ENCODE measurements at regions not wholly inside any gene's neighbourhood (a gene's known extent, or its start where the extent isn't known, plus 50 kb on each side); places are given as distances from the start of the nearest gene placed in this dataset.
A peak's percentile ranks its signal among the peaks of the same experiment; 100 is the strongest.

- H3K4me2 ChIP-seq (ENCODE audit: low read depth, low read length), result no peak overlapping the region
- CTCF ChIA-PET (ENCODE audit: low intra/inter-chr PET ratio, low total read pairs), result no interaction called here
- no peak for ATAC-seq
Measured at GRCh38 chr1:234745844-234746797, 136.1 kb upstream of the IRF2BP2 start.

DNA sequence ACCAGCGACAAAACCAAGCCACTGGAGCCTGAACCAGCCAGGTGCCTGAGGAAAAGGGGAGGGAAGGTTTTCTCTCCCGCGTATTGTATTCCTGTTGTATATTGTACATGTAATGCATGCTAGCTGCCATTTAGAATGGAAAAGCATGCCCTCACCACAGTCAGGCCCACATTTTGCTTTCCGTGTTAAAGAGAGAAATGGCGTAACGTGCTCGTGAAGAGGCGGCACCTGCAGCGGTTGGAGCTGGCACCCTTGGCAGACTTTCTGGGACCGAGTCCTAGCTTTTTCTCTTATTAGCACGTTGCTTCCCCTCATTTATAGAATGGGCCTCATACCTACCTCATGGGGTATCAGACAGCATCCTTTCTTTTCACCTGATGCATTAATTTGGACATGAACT, 135.3 kb upstream of the IRF2BP2 start:
- H3K27me3 ChIP-seq (ENCODE audit: control insufficient read depth in 1 of 2, insufficient read depth in 2 of 2, low read length in 2 of 2), result no peaks in the 10 kb centered on the region
- 98% methylated on average over 11 of the region's 11 CpGs for WGBS (ENCODE audit: low lambda C conversion rate)
- FAIRE-seq (no peak), DNase-seq (ENCODE audit: low spot score) (no peak), ATAC-seq (no peak)
- H3K4me1 ChIP-seq (ENCODE audit: insufficient read depth, low read length), result peaks cover 58% of the 10 kb centered on the region
- in situ Hi-C loops (cut with HindIII; ENCODE audit: extremely low pct_ligation_motif_present, low pct_unique_long_range_greater_than_20kb) (no loop called here), intact Hi-C loops (cut with micrococcal nuclease; ENCODE audit: unreplicated experiment) (no loop called here)
- no peak overlapping the region for H3K27ac ChIP-seq (ENCODE audit: extremely low read length, insufficient read depth, low read length)
- H3K9me3 ChIP-seq (ENCODE audit: low read length), result no peaks in the 10 kb centered on the region
- H3K36me3 ChIP-seq (replicated peaks in 1 of 2; ENCODE audit: control insufficient read depth in 1 of 2, insufficient read depth in 2 of 2, low read length in 2 of 2), result no peaks in the 10 kb centered on the region
- H2AFZ ChIP-seq (ENCODE audit: low read length), result no peak overlapping the region
- no peaks in the 10 kb centered on the region for H3K79me2 ChIP-seq (ENCODE audit: insufficient read depth, low read length)
- no peaks in the 10 kb centered on the region for H4K20me1 ChIP-seq (ENCODE audit: insufficient read depth, low read length)
- no peak overlapping the region for H3K4me2 ChIP-seq (ENCODE audit: low read depth, low read length)
- ChIA-PET POLR2A (interaction anchor here (0.7 to 0.8 kb wide), 2 partner anchors 21 to 23 kb away, joined by 3 read pairs; no protein-coding TSS in a partner anchor), CTCF (ENCODE audit: low intra/inter-chr PET ratio, low total read pairs) (no interaction called here)
- H3K9ac ChIP-seq (ENCODE audit: insufficient read depth, low read depth, low read length), result no peak overlapping the region
- H3K4me3 ChIP-seq (replicated peaks in 1 of 3; ENCODE audit: insufficient read depth in 1 of 3, low read depth in 2 of 3, low read length in 3 of 3), result no peak overlapping the region
- no TSS peak for BruUV-seq (replicated peaks)
- TF ChIP-seq ZBTB7B (CRISPR knock-in tag; IDR thresholded peaks at IDR 0.05) (no peak), ZEB1 (IDR thresholded peaks at IDR 0.05; ENCODE audit: insufficient replicate concordance, low read depth) (no peak), GATA4 (IDR thresholded peaks at IDR 0.05; ENCODE audit: borderline replicate concordance, low read depth) (no peak), SOX13 (IDR thresholded peaks at IDR 0.05) (no peak), SOX13 (CRISPR knock-in tag; conservative IDR thresholded peaks at IDR 0.05 in 1 of 2, IDR thresholded peaks at IDR 0.05 in 1 of 2) (no peak), KDM5A (IDR thresholded peaks at IDR 0.05; ENCODE audit: borderline replicate concordance, low read length) (no peak), NR2C2 (CRISPR knock-in tag; IDR thresholded peaks at IDR 0.05; ENCODE audit: borderline replicate concordance) (no peak), MXI1 (IDR thresholded peaks at IDR 0.05; ENCODE audit: borderline replicate concordance, low read depth, low read length) (no peak), SMYD3 (CRISPR knock-in tag; IDR thresholded peaks at IDR 0.05) (no peak), ZNF431 (CRISPR knock-in tag; IDR thresholded peaks at IDR 0.05; ENCODE audit: borderline replicate concordance, low read depth) (no peak), BRF2 (CRISPR knock-in tag; IDR thresholded peaks at IDR 0.05) (no peak), ZNF788 (CRISPR knock-in tag; IDR thresholded peaks at IDR 0.05; ENCODE audit: borderline replicate concordance) (no peak), SMARCE1 (IDR thresholded peaks at IDR 0.05; ENCODE audit: borderline replicate concordance) (no peak)
- TF ChIP-seq, protein P1, sequence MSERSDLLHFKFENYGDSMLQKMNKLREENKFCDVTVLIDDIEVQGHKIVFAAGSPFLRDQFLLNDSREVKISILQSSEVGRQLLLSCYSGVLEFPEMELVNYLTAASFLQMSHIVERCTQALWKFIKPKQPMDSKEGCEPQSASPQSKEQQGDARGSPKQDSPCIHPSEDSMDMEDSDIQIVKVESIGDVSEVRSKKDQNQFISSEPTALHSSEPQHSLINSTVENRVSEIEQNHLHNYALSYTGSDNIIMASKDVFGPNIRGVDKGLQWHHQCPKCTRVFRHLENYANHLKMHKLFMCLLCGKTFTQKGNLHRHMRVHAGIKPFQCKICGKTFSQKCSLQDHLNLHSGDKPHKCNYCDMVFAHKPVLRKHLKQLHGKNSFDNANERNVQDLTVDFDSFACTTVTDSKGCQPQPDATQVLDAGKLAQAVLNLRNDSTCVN (CRISPR knock-in tag; IDR thresholded peaks at IDR 0.05; ENCODE audit: borderline replicate concordance), result no peak

More at GRCh38 chr1:234745844-234746797, 136.1 kb upstream of the IRF2BP2 start:
- in situ Hi-C loops (cut with HindIII; ENCODE audit: extremely low pct_ligation_motif_present, low pct_unique_long_range_greater_than_20kb) (no loop called here), intact Hi-C loops (cut with micrococcal nuclease; ENCODE audit: unreplicated experiment) (no loop called here)
- Histone ChIP-seq H2AFZ (ENCODE audit: low read length) (no peak overlapping the region), H3K79me2 (ENCODE audit: insufficient read depth, low read length) (no peaks in the 10 kb centered on the region), H3K4me3 (replicated peaks in 1 of 3; ENCODE audit: insufficient read depth in 1 of 3, low read depth in 2 of 3, low read length in 3 of 3) (no peak overlapping the region), H3K9me3 (ENCODE audit: low read length) (no peaks in the 10 kb centered on the region), H3K27ac (ENCODE audit: extremely low read length, insufficient read depth, low read length) (peak overlapping the region; percentile 27), H3K4me1 (ENCODE audit: insufficient read depth, low read length) (peaks cover 66% of the 10 kb centered on the region), H3K36me3 (replicated peaks in 1 of 2; ENCODE audit: control insufficient read depth in 1 of 2, insufficient read depth in 2 of 2, low read length in 2 of 2) (no peaks in the 10 kb centered on the region), H3K9ac (ENCODE audit: insufficient read depth, low read depth, low read length) (no peak overlapping the region), H3K27me3 (ENCODE audit: control insufficient read depth in 1 of 2, insufficient read depth in 2 of 2, low read length in 2 of 2) (no peaks in the 10 kb centered on the region), H4K20me1 (ENCODE audit: insufficient read depth, low read length) (no peaks in the 10 kb centered on the region)
- DNase-seq (ENCODE audit: low spot score) (no peak), FAIRE-seq (no peak)
- 93% methylated on average over 14 of the region's 15 CpGs for WGBS (ENCODE audit: low lambda C conversion rate)
- no TSS peak for BruUV-seq (replicated peaks)
- TF ChIP-seq PLRG1 (conservative IDR thresholded peaks at IDR 0.05) (no peak), MAFK (conservative IDR thresholded peaks at IDR 0.05 in 1 of 2, IDR thresholded peaks at IDR 0.05 in 1 of 2; ENCODE audit: low read length in 2 of 2) (peak in 1 of 2 experiments; percentile 31; a peak in 1 of 4 replicates), MAFF (IDR thresholded peaks at IDR 0.05; ENCODE audit: low read depth, low read length) (0 out of 2 replicates have a peak, but pooled peaks have one; percentile 10), FOSL2 (CRISPR knock-in tag; IDR thresholded peaks at IDR 0.05) (peak; percentile 49)
- POLR2A ChIA-PET, result interaction anchor here (0.7 to 1.2 kb wide), 3 partner anchors 22 to 30 kb away, joined by 3 to 4 read pairs (median 3); no protein-coding TSS in a partner anchor
